Superior temporal gyrus (tissue), 1 donor: ENCODE measurements at regions not wholly inside any gene's neighbourhood (a gene's known extent, or its start where the extent isn't known, plus 50 kb on each side); places are given as distances from the start of the nearest gene placed in this dataset.

ENCODE experiments used
- DNase-seq: peaks from one replicate; pipeline ENCODE4 v3.0.0-alpha.2; 2016; ENCODE audit errors: extremely low spot score

DNA sequence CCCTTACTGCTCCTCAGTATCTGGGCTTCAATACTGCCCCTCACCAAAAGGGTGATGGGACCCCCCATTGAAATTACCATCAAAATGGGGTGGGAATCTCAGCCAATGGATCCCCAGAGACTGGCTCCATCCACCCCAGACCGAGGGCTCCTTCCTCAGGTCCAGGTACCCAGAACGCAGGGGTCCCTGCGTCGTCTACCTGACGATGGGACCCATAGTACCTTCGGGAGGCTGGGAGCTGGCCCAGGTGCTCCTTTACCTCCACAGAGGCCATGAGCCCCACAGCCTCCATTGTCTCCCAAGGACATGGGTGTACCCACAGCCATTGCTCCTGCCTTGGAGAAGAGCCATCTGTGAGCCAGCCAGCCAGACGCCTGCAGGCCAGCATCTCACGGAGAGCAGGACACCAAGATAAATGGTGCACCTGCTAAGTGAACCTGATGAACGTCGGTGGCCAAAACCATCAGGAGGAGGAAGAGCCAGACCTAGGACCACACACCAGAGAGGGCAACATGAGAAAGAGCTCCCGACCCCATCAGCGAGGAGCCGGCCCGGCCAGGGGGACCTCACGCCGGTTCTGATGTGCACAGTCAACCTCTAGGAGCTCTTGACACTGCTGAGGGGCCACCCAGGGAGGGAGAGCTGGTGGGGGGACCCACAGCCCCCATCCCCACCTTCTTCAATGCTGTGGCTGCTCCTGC is 156.8 kb upstream of the SOX1 start:
- no peak for DNase-seq

DNA sequence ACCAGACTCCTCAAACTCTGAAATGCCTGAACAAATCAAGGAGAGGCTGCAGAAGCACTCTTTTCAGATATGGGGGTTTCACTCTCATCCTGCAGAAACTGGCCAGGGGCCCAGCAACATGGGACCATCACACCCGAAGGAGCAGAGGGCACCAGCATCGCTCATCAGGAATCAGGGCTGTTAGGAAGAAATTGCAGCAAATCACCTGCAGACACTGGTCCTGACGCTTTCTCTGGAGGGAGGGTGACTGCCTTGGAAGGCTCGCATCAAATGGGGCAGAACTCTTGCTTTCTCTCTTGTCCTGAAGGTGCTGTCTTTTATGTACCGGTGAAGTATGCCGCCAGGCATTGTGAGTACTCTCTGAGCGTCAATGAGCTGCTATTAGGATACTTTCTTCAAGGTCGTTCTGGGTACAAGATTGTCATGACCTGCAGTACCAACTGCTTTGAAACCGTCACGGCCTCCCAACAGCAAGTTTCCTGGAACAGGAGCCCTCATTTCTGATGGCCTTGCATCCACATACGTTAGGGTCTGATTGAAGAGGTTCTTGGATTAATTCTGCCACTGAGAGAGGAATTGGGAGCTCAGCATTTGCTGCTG is 155.7 kb upstream of the SOX1 start:
- DNase-seq, result no peak

DNA sequence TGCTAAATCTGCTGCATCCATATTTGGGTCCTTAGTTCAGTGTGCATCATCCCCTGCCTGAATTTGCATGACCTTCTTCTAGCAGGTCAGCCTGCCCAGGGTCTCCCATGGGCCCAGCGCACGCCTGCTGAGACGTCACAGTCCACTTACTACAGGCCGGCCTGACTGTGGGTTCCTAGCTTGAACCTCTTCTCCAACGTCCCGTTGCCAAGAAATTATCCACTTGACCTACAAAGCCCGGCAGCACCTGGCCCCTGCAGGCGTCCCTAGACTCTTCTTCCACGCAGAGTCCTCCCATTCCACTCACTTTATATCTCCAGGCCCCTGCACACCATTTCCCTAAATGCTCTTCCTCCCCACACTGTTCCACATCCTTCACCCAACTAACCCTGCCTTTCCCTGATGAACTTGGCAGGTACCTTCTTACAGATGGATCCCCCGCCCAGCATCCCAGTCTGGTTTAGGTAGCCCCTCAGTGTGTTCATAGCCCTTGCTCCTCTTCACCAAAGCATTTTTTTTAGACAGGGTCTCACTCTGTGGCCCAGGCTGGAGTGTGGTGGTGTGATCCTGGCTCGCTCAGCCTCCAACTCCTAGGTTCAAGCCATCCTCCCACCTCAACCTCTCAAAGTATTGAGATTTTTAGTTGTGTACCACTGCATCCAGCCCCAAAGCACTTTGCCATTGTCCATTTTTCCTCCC is 155.0 kb upstream of the SOX1 start:
- DNase-seq, result no peak

DNA sequence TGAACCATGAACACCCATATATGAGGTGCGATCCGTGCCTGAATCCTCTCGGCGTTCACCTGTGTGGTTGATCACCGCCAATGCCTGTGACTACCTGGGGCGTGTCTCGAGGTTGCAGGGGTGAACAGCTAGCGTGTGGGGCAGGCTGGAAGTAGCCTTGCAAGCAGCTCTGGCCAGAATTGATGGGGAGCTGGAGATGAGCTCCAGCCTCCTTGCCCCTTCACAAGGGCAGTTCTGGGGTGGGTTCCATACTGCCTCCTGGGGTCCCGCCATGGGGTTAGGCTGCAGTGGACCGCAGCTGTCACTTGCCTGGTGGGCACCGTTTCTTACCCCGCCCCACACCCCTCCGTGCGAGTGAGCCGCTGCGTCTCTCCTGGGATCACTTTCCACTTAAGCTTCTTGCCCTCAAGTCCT is 154.5 kb upstream of the SOX1 start:
- no peak for DNase-seq

DNA sequence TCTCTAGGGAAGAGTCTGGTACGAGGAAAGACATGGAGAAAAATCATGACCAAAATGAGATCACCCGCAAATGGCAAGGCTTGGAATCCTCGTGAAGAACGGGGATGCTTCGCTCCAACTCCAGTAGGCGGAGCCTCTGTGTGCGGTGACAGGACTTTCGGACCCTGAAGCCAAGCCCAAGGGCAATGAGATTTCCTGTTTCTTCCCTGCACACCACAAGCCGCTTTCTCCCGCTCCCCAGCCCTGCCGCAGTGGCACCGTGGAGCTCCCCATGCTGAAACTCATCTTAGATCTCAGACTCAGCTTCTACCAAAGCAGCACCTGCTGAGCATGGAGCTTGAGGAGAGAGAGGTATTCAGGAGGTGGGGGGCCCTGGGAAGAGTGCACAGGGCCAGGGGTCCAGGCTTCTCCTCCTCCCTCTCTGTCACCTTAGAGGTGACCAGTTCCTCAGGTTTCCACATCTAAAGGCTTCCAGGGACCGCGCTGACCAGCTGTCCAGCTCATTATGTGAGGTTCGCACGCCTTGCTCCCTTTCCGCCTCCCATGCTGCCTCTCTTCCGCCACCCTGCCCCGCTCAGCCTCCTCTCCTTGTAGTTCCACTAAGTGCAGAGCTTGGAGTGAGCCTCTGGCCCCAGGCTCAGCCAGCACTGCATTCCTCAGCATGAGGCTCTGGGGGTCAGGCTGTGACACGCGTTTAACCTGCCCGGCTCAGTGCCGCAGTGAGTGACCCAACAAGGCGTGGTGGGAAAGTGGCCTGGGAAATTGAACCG is 153.8 kb upstream of the SOX1 start:
- no peak for DNase-seq

DNA sequence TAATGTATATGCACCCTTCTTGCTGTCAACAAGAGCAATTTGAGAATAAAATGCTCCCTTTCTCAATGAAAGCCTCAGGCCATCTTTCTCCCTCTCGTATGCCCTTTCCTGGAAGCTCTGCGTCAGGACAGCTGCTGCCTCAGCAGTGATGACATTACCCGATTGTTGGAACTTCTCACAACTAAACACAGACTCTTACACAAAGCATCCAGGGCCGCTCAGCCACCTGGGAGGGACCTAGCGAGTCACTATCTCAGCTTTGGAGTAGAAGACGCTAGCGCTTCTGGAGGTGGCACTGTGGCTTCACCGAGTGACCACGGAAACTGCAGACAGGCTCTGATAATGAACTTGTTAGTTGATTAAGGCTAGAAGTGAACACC is 153.2 kb upstream of the SOX1 start:
- no peak for DNase-seq

DNA sequence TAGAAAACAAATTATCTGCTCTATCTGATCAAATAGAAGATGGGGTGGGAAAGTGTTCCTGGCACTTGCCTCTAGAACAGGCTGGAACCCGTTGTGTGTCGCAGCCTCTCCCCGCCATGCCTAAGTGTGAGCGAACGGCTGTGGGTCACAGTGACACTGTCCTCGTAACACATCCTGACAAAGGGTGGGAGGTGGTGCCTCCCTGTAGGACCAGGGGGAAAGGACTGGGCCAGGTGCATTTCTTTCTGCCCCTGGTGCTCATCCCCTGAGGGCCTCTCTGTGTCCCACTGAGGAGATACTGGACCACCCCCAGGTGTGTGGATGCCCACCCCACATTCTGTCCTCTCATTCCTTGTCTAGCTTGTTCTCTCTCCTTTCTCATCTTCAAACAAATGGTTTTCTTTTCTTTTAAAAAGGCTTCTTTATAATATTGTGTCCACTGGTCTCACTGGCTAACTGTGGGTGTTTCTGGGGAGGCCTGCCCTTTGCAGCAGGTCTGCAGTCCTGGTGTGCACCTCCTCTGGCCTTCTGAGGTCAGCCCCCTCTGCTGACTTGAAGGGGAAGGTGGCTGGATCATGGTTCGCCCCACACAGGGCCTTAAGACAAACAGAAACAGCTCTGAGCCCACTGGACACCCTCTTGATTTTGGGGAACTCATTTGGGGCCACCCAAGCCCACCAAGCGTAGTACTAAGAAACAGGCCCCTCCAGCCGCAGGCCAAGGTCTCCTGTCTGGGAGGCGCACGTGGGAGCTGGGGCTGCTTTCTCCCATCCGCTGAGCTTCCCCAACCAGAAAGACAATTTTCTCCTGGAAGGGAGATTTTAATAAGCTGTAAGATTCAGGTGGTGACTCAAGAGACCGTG is 152.5 kb upstream of the SOX1 start:
- DNase-seq, result no peak

DNA sequence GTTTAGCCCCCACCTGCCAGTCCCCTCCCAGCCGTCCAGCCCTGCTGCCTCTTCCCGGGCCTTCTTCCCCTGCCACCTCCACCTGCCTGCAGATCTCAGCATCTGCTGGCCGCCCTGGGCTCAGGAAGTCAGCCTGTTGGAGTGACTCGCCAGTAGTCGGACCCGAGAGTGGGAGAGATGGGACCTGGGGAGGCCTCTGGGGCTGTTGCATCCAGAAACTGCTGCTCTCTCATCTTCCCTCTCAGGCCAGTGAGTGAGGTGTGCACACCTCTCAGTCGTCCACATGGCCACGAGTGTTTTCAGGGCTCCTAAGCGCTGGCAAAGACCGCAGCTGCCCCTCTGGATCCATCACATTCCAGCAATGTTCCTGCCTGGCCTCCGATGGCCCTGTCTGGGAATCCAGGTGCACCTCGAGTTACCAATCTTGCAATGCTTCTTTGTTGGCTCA is 151.8 kb upstream of the SOX1 start:
- DNase-seq, result no peak

DNA sequence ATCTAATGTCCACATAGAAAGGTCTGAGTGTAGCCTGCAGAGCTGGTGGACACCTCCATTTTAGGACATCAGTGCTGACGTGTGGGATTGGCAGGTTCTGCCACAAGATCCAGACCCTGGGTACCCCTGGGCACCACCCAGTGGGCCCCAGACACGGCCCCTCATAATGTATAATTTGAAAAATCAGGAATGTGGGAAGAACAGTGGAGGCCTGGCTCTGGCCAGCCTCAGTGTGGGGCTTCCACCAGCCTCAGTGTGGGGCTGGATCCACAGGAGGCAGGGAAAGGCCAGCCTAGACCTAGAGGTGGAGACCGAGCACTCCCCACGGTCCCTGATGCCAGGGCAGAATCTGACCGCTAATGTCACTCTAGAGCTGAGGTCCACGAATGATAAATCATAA is 150.7 kb upstream of the SOX1 start:
- DNase-seq, result no peak

DNA sequence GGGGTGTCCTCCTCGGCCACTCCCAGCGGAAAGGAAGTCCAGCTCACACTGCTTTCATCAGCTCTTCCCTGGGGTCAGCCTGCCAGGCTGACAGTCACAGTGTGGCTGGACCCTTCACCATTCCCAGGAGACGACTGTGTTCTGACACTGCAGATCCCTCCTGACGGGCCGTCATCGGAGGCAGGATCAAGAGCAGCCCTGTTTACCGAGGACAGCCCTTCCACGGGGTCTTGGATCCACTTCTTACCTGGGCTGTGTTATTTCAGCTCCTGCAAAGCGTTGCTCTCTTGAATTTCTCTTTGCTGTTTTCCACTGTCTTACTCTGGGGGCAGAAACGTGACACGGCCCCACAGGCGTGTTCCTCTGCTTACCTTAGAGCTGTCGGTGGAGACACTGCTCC is 149.9 kb upstream of the SOX1 start:
- DNase-seq, result no peak

DNA sequence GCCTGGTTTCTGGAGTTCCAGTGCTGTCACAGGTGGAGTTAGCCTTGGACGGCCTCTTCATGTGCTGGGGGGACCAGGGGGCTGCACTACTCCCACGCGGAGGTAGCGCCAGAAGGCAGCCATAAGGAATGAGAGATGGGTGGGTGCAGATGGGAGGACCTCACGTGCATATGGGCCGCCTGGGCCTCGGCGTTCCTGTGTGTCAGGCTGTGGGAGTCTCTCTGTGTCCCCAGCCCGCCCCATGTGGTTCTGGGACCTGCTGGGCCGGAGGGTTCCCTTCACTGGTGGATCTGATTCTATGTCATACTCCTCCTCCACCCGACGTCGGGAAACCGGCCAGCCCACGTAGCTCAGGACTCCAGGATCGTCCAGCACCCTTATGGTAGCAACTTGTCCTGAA is 149.0 kb upstream of the SOX1 start:
- DNase-seq, result no peak

DNA sequence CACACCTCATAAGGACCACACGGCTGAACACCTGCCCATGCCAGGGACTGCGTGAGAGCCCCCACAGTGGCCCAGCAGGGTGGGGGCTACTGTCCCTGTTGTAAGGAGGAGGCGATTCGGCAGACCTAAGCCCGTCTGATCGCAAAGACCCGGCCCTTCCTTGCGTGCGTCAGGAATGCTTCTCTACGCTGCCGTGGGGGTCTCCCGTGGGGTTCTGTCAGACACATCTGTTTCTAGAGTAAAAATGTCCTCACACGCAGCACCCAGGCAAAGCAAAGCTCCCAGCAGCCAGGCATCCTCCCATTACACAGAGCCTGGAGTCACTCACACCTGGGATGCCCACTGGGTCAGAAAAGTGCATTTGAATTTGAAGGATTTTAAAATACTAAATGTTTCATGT is 147.7 kb upstream of the SOX1 start:
- DNase-seq, result no peak

DNA sequence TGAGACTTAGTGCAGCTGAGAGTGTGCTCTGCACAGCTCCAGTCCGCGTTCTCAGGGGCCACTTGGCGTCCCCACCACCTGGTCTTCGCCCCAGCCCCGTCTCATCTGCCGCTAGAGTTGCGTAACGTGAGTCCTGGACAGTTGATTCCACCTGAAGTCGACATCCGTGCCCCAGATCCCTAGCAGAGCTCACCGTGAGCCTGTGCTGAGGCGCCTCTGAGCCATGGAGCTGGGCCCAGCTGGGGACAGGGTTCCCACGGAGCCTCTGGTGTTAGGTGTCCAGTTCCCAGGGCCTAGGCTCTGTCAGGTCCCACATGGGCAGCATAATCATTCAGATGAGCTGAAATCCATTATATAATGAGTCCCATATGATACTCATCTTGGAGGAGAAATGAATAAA is 147.1 kb upstream of the SOX1 start:
- DNase-seq, result no peak

DNA sequence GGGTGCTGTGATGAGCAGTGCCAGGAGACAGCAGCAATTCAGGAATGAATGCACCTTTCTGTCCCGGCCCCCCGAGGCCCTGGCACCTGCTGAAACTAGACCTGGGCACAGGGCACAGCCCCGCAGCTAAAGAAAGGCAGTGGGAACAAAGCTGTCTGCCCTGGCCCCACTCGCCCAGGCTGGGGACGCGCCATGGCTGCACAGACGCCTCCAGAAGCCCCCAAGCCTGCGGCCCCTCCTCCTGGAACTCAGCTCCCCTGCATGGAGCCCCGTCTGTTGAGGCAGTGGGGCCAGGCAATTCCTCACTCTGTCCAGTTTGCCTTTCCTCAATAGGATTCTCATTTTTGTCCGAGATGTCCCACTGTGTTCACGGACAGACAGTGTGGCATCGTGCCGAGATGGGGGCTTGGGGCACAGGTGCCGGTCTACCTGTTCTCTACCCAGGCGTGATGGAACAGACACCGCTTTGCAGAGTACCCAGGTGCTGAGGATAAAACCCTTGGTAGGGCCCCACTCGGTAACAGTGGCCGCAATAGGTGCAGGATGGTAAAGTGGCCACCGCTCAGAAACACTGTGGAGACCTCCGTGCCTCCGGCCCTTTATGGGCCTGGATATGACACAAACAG is 146.5 kb upstream of the SOX1 start:
- no peak for DNase-seq

DNA sequence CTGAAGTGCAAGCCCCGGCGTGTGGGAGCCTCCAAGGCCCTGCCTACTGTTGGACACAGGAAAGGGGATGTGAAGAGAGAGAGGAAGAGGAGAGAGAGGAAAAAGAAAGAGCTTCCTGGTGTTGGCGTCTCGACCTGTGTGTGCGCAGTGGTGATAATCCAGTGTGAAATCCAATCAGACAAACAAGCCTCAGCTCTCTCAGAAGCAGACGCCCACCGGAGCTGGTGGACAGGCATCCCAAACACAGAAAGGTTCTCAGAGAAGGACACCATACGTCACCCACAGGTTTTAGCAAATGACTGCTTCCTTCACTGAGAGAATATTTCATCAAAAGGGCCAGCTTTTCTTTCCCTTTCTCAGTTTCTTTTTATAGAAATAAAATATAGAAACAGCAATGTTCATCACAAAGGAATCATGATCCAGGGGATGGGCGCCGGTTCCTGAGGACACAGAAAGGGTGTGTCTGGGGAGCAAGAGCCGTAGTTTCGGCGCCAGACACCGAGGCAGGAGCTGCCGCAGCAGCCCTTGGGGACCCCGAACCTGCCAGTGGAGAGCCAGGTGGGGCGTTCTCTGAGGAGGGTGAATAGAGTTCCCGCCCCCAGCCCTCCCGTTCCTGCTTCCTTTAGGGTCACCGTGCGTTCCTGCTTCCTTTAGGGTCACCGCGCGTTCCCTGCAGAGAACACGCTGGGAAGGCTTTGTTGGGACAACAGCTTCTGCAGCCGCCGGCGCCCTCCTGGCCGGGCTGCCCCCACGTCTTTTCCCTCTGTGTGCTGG is 145.8 kb upstream of the SOX1 start:
- DNase-seq, result no peak

DNA sequence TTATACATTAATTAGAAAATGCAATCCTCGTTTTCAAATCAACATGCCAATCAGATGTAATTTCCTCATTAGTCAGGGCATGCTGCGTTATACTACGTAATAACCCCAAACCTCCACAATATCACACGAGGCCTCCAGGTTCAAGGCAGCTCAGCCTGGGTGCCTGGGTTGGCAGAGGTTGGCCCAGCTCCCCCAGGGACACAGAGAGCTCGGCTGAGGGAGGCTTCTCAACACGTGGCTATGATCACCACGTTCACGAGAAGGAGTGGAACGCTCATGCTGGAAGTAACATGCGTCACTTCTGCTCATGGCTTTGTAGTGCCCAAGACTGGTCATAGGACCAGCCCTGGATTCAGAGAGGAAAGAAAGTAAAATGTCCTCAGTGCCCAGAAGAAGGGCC is 144.9 kb upstream of the SOX1 start:
- DNase-seq, result no peak

DNA sequence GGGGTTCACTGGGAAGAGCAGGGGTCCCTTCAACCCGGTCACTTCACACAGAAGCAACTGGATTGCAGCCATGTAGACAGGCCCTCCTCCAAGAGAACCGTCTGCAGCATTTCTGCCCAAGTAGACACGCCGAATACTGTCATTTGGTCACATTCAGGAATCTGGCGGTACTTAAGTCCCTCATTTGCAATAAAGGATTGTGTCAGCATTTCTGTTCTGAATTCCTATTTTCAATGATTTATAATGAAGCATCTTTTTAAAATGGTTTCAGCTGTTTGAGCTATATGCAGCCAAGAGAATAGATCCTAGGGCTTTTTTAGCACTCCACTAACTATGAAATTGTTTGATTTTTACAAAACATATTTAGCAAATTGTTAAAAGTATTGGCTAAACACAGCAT is 143.5 kb upstream of the SOX1 start:
- no peak for DNase-seq

DNA sequence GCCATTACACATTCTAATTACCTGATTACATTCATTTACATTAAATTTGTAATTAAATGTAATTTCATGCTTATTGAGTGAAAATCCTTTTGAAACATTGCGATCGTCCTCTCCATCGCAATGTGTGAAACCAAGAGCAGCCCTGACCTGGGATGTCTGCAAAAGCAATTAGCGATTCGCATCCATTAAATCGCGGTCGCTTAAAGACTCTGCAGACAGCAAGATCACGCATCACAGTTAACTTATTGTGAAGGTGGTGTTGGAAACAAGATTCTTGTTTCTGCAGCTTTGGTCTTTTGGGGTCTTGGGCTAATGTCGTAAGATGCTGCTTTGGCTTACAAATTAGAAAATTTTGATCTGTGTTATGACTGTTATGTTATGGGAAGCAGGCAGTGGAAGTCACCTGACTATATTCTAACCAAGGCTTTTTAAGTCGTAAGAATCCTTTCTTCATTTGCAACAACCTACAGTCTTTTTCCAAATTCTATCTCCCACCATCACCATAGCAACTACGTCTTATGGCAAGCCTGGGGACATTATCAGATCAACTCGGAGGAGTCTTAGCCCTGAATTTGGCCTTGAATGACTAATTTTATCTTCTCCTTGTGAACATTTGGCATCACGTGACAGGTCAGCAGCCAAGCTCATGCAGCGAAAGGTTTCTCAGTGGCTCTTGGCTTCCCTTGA is 142.8 kb upstream of the SOX1 start:
- no peak for DNase-seq

DNA sequence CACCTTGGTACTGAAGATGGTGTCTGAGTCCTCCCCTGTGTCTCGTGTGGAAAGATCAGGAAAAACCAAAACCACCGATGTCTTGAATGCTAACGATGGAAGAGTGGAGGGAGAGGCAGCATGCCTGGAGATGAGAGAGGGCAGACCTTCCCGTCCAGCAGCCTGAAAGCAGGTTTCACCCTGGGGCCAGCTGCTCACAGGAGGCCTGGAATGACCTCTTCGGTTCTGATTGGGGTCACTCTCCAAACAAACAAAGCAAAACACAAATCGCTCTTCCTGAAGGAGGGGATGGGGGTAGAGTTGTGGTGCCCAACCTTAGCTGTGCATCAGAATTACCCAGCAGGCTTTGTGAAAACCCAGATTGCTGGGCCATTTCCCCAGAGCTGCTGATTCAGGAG is 142.3 kb upstream of the SOX1 start:
- DNase-seq, result no peak
